Activated B cell treated with CpG ODN at 0.5 μM for 24 hours (primary cell): ENCODE measurements at regions not wholly inside any gene's neighbourhood (a gene's known extent, or its start where the extent isn't known, plus 50 kb on each side); places are given as distances from the start of the nearest gene placed in this dataset.

Experiments
- ATAC-seq: fragments of 200-7000 bp; cut with Tn5 transposase; one replicate; pipeline ENCODE4 v1.10.0; 2021; ENCODE audit warnings: low read depth, mild to moderate bottlenecking, moderate library complexity
- CTCF ChIA-PET: fragments of 350-600 bp; sonication (Branson Sonifier 250); formaldehyde crosslinking; loops from one replicate; lab custom pipeline; 2021; ENCODE audit warnings: antibody characterized with exemption; lab: Charles Lee
- POLR2A ChIA-PET: fragments of 350-600 bp; sonication (Branson Sonifier 250); formaldehyde crosslinking; loops from one replicate; lab custom pipeline; 2021; ENCODE audit warnings: antibody characterized with exemption; lab: Charles Lee
- DNase-seq: peaks from one replicate; pipeline ENCODE4 v3.0.0; 2022
- H3K27ac Mint-ChIP-seq: one replicate; pipeline ENCODE4 v1.8.0; 2020; ENCODE audit warnings: mixed read lengths
- H3K27me3 Mint-ChIP-seq: one replicate; pipeline ENCODE4 v1.8.0; 2021; ENCODE audit warnings: mixed read lengths
- H3K36me3 Mint-ChIP-seq: one replicate; pipeline ENCODE4 v1.8.0; 2021; ENCODE audit warnings: low read depth, mixed read lengths
- H3K4me1 Mint-ChIP-seq: one replicate; pipeline ENCODE4 v1.8.0; 2021; ENCODE audit warnings: mixed read lengths
- H3K4me3 Mint-ChIP-seq: one replicate; pipeline ENCODE4 v1.8.0; 2020; ENCODE audit warnings: mild to moderate bottlenecking, mixed read lengths
- H3K9me3 Mint-ChIP-seq: one replicate; pipeline ENCODE4 v1.8.0; 2020; ENCODE audit warnings: mixed read lengths
- intact Hi-C: fragments of 100-400 bp; cut with micrococcal nuclease; formaldehyde crosslinking; loops from one replicate; pipeline ENCODE4 v1.15.1; 2024
- TF ChIP-seq, protein P1 (sequence below): fragments of 200-600 bp; IDR thresholded peaks from one replicate; pipeline ENCODE4 v1.8.0; 2022; ENCODE audit warnings: antibody characterized with exemption, mild to moderate bottlenecking

DNA sequence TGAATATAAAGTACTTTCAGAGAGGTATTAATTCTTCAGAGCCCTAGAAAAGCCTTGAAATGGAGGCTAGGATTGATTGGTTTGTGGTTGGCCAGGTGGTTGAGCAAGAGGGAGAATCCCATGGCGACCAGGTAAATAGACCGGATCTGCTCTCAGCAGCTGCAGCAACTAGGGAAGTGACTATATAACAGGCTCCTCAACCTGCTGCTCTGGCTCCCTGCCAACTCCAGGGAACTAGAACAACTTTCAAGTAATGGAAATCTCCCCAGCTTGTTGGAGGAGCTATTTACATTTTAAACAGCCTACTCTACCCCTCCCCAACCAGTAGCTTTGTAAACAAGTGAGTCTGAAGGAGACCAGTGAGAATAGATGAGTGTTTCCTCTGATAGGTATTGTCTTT lies 121.8 kb upstream of the CADM2 start:
- Mint-ChIP-seq H3K4me3 (no peak overlapping the region), H3K9me3 (peaks cover 13% of the 10 kb centered on the region), H3K27ac (no peak overlapping the region), H3K27me3 (no peaks in the 10 kb centered on the region), H3K36me3 (no peaks in the 10 kb centered on the region), H3K4me1 (no peaks in the 10 kb centered on the region)
- ChIA-PET POLR2A (no interaction called here), CTCF (no interaction called here)
- no peak for DNase-seq
- intact Hi-C loops = no loop called here
- TF ChIP-seq, protein P1, sequence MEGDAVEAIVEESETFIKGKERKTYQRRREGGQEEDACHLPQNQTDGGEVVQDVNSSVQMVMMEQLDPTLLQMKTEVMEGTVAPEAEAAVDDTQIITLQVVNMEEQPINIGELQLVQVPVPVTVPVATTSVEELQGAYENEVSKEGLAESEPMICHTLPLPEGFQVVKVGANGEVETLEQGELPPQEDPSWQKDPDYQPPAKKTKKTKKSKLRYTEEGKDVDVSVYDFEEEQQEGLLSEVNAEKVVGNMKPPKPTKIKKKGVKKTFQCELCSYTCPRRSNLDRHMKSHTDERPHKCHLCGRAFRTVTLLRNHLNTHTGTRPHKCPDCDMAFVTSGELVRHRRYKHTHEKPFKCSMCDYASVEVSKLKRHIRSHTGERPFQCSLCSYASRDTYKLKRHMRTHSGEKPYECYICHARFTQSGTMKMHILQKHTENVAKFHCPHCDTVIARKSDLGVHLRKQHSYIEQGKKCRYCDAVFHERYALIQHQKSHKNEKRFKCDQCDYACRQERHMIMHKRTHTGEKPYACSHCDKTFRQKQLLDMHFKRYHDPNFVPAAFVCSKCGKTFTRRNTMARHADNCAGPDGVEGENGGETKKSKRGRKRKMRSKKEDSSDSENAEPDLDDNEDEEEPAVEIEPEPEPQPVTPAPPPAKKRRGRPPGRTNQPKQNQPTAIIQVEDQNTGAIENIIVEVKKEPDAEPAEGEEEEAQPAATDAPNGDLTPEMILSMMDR = no peak
- no peak for ATAC-seq

GRCh38 chr3:84877092-84877491 lies 81.7 kb upstream of the CADM2 start:
- no peak overlapping the region for H3K4me3 Mint-ChIP-seq
- POLR2A ChIA-PET = no interaction called here
- TF ChIP-seq, protein P1 = no peak
- CTCF ChIA-PET = no interaction called here
- no peaks in the 10 kb centered on the region for H3K36me3 Mint-ChIP-seq
- H3K4me1 Mint-ChIP-seq = no peaks in the 10 kb centered on the region
- intact Hi-C loops = no loop called here
- DNase-seq (no peak), ATAC-seq (no peak)
- H3K27me3 Mint-ChIP-seq = no peaks in the 10 kb centered on the region
- peaks cover 2% of the 10 kb centered on the region for H3K9me3 Mint-ChIP-seq
- H3K27ac Mint-ChIP-seq = no peak overlapping the region

GRCh38 chr3:84881288-84881687 lies 77.5 kb upstream of the CADM2 start:
- ChIA-PET CTCF (no interaction called here), POLR2A (no interaction called here)
- Mint-ChIP-seq H3K27ac (no peak overlapping the region), H3K4me3 (no peak overlapping the region), H3K9me3 (no peaks in the 10 kb centered on the region), H3K27me3 (no peaks in the 10 kb centered on the region), H3K36me3 (no peaks in the 10 kb centered on the region), H3K4me1 (no peaks in the 10 kb centered on the region)
- DNase-seq = no peak
- intact Hi-C loops = no loop called here
- no peak for ATAC-seq
- TF ChIP-seq, protein P1 = no peak

GRCh38 chr3:84885199-84885882 lies 73.4 kb upstream of the CADM2 start:
- no peak overlapping the region for H3K27ac Mint-ChIP-seq
- no peak for DNase-seq
- TF ChIP-seq, protein P1 = no peak
- H3K4me3 Mint-ChIP-seq = no peak overlapping the region
- intact Hi-C loops = no loop called here
- H3K4me1 Mint-ChIP-seq = no peaks in the 10 kb centered on the region
- CTCF ChIA-PET = no interaction called here
- peaks cover 8% of the 10 kb centered on the region for H3K9me3 Mint-ChIP-seq
- POLR2A ChIA-PET = no interaction called here
- ATAC-seq = no peak
- no peaks in the 10 kb centered on the region for H3K27me3 Mint-ChIP-seq
- H3K36me3 Mint-ChIP-seq = no peaks in the 10 kb centered on the region

- Mint-ChIP-seq H3K4me3 (no peak overlapping the region), H3K36me3 (no peaks in the 10 kb centered on the region), H3K4me1 (no peaks in the 10 kb centered on the region), H3K27me3 (no peaks in the 10 kb centered on the region), H3K27ac (no peak overlapping the region), H3K9me3 (peaks cover 24% of the 10 kb centered on the region)
- POLR2A ChIA-PET = no interaction called here
- intact Hi-C loops = no loop called here
- CTCF ChIA-PET = no interaction called here
- no peak for ATAC-seq
- TF ChIP-seq, protein P1 = no peak
- no peak for DNase-seq
These were observed 66.9 kb upstream of the CADM2 start for GRCh38 chr3:84891851-84892250.
